ENCODE measurements at regions not wholly inside any gene's neighbourhood (a gene's known extent, or its start where the extent isn't known, plus 50 kb on each side); places are given as distances from the start of the nearest gene placed in this dataset.
"Not testable (repeated sequence)": the region's sequence is repeated elsewhere in the genome, so short reads cannot be mapped to it uniquely, and the experiment has no call there.

DNA sequence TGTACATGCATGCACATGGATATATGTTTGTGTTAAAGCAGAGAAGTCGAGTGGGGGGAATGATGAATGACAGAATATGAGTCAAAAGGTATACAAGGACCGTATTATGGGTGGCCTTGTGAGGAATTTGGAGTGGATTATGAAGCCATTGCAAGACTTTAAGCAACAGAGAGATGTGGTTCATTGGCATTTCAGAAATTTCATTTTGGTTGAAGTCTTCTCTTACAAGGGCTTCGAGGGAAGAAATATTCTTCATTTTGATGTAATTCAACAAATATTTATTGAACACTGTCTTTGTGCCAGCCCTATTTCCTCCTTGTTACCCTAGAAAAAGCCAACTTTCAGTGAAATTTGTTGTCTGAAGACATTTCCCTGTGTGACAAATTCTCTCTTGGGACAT lies 83.9 kb upstream of the SLCO6A1 start:
- H3K4me3 ChIP-seq (ENCODE audit: low read depth, low read length), result no peak overlapping the region
- TF ChIP-seq, protein P1, sequence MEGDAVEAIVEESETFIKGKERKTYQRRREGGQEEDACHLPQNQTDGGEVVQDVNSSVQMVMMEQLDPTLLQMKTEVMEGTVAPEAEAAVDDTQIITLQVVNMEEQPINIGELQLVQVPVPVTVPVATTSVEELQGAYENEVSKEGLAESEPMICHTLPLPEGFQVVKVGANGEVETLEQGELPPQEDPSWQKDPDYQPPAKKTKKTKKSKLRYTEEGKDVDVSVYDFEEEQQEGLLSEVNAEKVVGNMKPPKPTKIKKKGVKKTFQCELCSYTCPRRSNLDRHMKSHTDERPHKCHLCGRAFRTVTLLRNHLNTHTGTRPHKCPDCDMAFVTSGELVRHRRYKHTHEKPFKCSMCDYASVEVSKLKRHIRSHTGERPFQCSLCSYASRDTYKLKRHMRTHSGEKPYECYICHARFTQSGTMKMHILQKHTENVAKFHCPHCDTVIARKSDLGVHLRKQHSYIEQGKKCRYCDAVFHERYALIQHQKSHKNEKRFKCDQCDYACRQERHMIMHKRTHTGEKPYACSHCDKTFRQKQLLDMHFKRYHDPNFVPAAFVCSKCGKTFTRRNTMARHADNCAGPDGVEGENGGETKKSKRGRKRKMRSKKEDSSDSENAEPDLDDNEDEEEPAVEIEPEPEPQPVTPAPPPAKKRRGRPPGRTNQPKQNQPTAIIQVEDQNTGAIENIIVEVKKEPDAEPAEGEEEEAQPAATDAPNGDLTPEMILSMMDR (IDR thresholded peaks at IDR 0.05; ENCODE audit: low read depth, low read length), result no peak

DNA sequence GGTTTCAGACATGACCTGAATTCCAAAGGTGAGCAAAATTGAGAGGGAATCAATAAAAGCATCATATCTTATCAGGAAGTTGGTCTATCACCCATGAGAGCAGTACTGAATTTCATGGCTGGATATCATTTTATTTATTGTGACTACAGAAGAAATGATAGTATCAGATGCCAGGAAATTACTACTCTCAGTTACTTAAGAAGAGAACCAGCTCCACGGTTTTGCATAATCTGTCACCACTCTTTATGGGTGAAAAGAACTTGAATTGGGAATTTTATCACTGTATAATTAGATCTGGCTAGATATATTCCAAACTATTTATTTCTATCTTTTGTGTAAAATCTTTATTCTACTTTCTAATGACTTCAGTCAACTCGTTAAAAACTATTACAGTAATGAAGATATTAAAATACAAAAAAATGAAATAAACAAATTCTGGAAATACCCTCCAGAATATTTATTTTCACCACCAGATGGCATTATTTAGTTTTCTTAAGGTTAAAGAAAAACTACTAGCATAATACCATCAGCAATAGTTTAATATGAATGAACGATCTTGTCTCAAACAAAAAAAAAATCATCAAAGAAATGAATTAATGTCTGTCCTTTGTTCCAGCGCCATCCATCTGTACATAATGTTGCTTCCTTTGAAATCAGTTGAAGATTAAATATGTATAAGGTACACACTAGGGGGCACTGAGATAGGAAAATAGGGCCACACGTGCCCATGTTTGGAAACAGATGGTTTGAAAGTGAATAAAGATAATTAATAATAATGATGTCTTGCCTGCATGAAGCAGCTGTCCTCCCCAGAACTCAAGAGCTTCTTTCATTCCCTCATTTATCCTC lies 84.7 kb upstream of the SLCO6A1 start:
- no peak overlapping the region for H3K4me3 ChIP-seq (ENCODE audit: low read depth, low read length)
- TF ChIP-seq, protein P1 (IDR thresholded peaks at IDR 0.05; ENCODE audit: low read depth, low read length), result no peak

DNA sequence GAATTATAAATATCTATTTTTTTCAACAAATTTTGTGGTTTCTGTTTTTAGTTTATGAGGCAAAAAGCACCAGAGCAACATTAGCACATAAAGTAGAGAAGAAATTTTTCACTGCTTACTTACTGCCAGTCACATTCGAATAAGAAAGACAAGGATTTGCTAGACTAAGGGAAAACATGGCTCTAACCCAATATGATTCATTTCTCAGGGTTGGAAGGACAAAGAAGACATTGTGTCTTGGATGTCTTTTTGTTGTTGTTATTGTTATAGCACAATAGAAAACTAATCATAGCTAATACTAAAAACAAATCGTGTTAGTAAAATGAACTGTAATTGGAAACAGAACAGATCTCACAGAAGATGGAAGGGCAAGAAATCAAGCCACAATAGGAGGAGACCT lies 90.9 kb upstream of the SLCO6A1 start:
- TF ChIP-seq, protein P1 (IDR thresholded peaks at IDR 0.05; ENCODE audit: low read depth, low read length), result no peak
- no peak overlapping the region for H3K4me3 ChIP-seq (ENCODE audit: low read depth, low read length)

DNA sequence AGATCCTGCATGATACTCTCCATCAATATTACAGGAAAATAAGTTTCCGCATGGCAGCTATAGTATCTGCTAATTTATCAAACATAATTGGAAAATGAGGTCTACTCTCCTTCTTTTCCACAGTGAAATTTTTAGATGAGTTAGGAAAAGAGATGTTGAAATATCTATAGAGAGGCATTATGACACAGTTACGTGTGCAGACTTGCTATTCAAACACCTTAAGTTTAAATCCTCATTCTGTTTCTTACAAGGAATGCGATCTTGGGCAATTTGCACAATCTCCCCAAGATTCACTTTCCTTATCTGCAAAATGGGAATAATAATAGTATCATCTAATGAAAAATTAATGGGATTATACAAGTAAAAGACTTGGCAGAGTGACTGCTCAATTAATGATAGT lies 91.7 kb upstream of the SLCO6A1 start:
- no peak overlapping the region for H3K4me3 ChIP-seq (ENCODE audit: low read depth, low read length)
- TF ChIP-seq, protein P1 (IDR thresholded peaks at IDR 0.05; ENCODE audit: low read depth, low read length), result no peak

DNA sequence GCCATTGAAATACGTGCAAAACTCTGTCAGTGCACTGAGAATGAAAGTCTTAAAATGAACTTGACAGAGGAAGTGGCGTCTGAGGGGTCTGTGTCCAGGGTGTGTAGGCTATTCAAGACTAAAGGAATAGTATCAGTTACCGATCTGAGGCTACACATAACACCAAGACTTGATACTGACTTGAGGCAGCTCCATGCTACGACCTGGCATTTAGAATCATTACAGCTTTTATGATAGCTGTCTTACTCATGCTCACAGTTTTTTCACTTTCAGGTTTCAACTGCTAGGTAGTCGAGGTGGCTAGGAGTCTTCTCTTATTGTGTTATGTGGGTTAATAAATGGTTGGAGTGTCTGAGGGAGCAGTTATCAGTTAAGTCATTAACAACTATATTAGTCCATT lies 92.8 kb upstream of the SLCO6A1 start:
- no peak overlapping the region for H3K4me3 ChIP-seq (ENCODE audit: low read depth, low read length)
- TF ChIP-seq, protein P1 (IDR thresholded peaks at IDR 0.05; ENCODE audit: low read depth, low read length), result no peak

DNA sequence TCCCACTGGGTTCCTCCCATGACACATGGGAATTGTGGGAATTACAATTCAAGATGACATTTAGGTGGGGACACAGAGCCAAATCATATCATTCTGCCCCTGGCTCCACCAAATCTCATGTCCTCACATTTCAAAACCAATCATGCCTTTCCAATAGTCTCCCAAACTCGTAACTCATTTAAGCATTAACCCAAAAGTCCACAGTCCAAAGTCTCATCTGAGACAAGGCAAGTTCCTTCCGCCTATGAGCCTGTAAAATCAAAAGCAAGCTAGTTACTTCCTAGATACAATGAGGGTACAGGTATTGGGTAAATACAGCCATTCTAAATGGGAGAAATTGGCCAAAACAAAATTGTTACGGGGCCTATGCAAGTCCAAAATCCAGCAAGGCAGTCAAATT lies 93.8 kb upstream of the SLCO6A1 start:
- H3K4me3 ChIP-seq (ENCODE audit: low read depth, low read length), result not testable (repeated sequence)

DNA sequence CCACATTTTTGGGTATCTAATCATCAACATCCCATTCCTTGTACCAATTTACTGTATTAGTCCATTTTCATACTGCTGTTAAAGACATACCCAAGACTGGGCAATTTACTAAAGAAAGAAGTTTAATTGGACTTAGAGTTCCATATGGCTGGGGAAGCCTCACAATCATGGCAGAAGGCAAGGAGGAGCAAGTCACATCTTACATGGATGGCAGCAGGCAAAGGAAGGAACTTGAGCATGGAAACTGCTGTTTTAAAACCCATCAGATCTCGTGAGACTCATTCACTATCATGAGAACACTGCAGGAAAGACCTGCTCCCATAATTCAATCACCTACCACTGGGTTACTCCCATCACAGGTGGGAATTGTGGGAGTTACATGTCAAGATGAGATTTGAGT lies 95.4 kb upstream of the SLCO6A1 start:
- TF ChIP-seq, protein P1 (IDR thresholded peaks at IDR 0.05; ENCODE audit: low read depth, low read length), result no peak
- no peak overlapping the region for H3K4me3 ChIP-seq (ENCODE audit: low read depth, low read length)

DNA sequence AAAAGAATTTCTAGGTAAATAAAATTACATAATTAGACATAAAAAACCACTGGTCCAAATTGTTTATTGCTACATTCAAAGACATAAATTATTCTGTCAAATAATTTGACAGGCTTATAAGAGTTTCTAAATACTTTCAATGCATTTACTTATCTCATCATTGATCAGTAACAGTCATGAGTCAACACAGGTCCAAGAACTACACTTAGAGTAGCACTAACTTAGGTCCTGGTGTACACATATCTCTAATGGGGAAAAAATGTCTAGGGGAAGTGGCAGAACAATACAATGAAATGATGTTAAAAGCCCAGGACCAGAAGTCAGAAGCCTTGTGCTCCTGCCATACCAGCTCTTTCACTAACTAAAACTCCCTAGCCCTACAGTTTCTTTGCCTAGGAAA lies 96.5 kb upstream of the SLCO6A1 start:
- TF ChIP-seq, protein P1 (IDR thresholded peaks at IDR 0.05; ENCODE audit: low read depth, low read length), result no peak
- H3K4me3 ChIP-seq (ENCODE audit: low read depth, low read length), result no peak overlapping the region
